NCI-H2227 (cell line): ENCODE measurements at regions not wholly inside any gene's neighbourhood (a gene's known extent, or its start where the extent isn't known, plus 50 kb on each side); places are given as distances from the start of the nearest gene placed in this dataset.

Source experiments
- DNase-seq: peaks from one replicate; lab custom pipeline; 2025; ENCODE audit not compliant: unreplicated experiment; lab: John Stamatoyannopoulos, UW

DNA sequence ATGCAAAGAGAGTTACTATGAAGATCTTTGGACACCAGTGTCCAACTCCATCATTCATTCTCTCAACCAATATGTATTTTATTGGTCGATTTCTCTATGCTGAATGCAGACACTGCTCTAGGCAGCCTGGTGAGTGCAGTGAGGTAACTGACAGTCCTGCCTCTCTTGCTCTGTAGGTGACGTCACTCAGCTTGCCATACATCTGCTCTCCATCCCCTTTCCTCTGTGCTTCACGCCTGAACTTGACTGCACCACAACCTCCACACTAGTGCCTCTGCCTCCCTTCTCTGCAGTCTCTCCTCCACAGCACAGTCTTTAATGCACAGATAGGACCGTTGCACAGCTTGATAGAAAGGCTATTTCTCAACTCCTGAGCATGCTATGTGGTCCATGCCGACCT is 344.9 kb upstream of the NOCT start:
- no peak for DNase-seq

DNA sequence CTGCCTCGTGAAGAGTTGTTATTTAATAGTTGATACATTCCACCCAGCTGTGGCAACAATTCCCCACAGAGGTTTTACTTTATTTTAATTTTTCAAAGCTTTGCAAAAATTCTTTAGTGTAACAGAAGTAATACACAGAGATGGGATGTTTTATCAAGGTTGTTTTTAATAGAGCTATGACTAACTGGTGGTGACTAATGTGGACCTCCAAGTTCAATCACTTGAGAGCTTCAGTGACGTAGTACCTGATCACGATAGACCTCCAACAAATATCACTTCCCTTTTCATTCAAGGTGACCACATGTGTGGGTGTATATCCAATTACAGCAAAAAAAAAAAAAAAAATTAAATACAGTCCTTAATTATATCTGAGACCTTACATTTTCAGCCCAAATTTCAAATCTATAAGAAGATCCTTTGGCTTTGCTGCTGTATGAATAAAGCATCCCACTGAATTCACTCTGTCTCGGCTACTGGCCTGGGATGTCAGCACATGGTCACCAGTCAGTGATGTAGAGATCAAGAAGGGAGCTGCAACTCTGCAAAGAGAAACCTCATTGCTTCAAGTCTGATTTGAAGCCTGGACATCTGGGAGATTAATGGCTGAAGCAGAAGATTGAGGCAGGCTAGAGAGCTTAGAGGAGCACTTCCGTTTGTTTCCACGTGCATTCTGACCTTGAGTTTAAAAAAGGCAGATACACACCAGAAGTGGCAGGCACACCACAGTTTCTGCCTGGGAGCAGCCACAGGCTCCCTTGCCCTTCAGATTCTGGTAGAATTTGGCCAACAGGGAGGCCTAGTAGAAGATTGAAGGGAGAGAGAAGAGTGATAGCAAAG is 345.9 kb upstream of the NOCT start:
- no peak for DNase-seq

DNA sequence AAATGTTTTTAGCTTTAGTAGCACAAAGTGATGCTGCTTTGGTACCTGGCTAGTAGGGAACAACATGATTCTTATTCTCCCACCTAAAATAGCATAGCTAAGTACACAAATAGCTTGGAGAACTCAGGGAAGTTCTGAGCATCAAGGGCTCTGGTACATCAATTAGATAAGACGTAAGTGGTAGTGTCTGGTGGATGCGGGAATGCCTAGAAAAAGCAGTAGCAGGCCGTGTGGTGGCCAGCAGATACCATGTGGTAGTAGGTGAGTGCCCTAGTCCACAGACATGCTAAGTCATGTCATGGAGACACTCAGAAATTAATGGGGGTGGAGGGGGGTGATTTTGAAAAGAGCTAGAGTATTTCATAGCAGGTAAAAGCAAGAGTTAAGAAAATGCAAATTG is 347.3 kb upstream of the NOCT start:
- DNase-seq: no peak

DNA sequence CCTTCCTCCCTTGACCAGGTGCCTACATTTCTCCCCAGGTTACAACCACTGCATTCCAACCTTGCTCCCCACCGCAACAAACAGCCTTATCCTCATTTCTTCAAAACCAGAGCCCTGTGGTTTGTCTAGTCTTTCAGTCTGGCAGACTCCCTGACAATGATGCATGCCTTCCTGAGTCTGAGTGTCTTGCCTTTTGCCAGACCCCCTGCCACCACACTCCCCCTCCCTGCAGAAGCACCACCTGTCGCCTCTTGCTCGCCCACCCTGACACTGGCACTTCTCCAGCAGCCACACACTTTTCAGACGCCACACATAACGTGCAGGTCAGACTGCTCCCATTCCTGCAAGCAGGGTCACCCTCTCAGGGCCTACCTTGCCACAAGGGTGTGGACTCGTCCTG is 349.2 kb upstream of the NOCT start:
- no peak for DNase-seq

DNA sequence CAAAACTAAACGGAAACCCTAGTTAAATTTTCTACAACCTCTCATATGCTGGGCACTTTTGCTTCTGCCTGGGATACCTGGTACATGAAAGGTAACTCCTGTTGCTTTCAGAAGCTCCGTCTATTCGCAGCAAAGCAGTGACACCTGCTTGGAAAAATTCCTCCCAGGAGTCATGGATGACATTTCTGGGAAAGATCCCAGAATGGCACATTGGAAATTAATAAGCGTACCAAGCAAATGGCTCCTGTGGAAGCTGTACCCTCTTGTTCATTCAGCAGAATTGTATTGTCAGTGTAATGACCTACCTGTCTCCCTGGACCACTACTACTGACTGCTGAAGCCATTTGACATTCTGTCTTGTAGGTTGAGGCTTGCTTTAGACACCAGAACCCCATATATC is 349.7 kb upstream of the NOCT start:
- DNase-seq: no peak

DNA sequence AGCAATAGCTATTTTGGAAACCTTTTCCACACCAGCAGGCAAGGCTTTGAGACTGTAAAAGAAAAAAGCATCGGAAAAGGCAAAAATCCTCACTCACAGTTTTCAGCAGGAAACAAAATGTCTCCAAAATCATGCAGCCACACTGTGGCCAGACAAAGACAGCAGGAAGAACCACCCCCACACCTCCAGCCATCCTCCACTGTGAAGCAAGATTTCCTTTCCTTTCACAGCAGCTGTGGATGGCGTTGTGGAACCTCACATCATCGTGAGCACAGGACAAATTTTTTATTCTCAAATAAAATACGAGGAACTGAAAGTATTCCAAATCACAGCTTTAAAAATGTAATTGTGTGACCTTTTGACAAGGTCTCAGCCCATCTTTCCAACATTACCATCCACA is 351.7 kb upstream of the NOCT start:
- DNase-seq: no peak

DNA sequence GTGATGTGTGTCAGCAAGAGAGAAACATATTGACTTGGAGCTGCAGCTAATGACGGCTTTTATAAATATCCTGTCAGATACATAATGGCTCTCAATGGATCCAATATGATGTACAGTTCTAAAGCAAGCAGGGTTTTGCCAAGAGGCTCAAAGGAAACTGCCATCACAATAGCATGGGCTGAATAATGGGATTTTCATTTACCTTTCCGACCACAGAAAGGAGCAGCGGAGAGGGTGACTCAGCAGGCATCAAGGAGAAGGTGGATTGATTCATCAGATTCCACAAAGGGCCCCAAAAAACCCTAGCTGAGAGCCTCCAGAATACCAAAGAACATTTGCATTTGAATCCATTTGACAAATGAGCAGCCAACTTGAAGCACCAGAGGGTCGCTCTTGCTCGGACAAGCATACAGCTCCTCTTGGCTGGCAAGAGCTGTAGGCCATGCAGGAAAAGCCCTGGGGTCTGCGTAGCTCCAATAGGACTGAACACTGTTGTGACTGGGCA is 355.7 kb upstream of the NOCT start:
- DNase-seq: no peak

DNA sequence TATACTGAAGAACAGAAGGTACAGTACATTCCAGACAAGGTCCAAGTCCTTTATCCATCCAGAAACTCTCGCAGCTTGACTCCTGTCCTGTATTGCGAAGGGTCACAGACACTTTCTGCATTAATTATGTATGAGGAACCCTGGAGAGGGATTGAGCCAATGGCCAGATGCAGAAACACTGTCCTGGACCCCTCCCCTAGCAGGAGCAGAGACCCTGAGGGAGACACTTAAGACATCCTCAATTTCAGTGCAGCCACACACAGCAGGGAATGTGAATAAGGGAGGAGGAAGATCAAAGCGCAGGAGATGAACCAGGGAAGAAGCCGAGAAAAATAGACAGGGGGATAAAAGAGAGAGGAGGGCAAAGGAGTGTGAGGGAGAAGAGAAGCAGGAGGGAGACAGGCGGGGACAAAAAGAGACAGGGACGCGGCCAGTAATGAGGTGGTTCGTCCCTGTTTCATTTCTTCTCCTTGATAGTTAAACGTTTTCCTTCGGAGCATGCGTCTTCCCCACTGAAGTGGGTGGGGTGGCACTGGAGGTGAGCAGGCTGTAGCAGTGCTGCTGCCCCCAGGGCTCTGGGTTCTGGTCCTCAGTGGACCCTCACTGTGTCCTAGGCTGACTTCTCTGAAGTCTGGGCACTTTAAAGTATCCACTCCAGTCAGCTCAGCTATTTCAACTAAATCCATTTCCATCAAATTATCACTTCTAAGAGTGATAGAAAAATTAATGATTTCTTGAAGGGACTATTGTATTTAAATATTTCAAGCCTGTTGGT is 356.4 kb upstream of the NOCT start:
- DNase-seq: no peak

DNA sequence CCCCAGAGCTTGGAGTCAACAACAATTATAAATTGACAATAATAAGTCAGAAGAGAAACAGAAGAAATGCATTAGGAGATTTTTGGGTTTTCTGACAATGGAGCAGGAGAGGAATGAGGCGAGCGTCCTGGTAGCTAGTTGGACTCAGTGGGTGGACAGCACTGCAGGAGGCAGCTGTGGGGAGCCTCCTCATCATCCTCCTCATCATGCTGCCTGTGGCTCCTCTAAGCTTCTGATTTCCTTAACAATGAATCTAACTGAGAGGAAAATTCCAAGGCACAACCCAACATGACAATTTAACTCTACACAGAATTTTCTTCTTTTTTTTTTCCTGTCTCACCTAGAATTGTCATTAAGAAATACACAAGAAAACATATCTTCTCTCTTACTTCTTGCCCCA is 357.1 kb upstream of the NOCT start:
- DNase-seq: no peak

DNA sequence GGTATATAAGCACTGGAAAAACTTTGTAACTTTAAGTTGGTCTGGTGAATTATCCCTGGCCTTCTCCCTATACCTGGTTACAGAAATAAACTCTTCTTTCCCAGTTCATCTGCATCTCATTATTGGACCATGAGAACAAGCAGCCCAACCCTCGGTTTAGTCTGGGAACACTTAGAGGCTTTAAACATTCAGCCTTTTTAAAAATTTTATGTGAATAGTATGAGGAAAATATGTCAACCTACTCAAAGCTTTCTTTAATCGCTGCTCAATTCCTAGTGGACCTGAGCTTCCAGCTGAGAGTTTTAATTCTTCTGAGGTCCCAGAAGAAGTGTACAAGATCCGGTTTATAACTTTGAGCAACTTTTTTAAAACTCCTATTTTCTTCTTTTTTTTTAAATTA is 358.6 kb upstream of the NOCT start:
- no peak for DNase-seq

DNA sequence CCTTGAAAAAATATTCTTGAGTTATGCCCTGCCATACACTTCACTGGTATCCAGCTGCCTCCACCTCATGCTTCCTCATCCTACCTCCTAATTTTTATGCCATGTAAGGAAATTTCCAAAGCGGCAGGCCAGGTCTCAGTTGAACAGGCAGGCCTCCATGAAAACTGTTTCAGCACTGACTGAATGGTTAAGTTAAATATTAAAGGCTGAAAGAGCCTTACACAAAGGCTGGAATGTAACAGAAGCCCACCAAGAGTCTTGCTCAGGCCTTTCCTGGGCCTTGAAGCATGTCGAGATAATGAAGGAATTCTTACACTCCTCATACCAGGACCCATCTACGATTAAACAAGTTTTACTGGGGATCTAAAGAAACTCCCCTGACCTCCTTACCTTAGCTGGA is 359.6 kb upstream of the NOCT start:
- DNase-seq: no peak

DNA sequence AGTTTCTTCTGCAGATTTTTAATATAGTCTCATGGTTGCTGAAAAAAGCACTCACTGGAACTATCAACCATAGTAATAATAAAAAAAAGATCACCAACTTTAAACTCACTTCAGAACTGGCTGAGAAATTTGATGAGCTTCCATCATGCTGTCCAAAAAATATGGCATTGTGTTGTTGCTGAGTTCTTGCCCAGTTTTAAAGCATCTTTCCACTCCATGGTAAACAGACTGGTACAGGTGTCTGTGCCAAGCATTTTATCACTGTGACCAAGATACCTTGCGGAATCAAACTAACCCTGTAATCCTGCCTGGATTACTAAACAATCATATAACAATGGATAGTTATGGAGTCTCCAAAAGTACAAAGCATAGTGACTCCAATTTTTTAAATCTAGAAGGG is 360.3 kb upstream of the NOCT start:
- DNase-seq: no peak

DNA sequence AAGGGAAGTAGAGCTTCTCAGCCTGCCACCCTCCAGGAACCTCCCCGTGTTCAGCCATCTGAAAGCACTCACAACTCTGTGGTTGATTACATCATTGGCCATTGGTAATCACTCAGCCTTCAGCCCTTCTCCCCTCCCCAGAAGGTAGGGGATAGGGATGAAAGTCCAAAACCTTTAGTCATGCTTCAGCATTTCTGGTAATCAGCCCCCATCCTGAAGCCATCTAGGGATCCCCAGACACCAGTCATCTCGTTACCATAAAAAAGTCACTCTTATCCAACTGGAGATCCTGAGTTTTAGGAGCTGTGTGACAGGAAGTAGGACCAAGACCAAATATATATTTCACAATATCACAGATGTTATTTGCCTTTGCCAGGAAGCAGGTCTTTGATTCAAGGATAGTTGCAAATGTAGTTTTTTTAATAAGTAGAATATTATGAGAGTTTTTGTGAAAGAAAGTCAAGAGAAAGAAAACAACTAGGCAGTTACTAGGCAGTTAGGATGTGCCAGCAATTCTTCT is 364.6 kb upstream of the NOCT start:
- no peak for DNase-seq

DNA sequence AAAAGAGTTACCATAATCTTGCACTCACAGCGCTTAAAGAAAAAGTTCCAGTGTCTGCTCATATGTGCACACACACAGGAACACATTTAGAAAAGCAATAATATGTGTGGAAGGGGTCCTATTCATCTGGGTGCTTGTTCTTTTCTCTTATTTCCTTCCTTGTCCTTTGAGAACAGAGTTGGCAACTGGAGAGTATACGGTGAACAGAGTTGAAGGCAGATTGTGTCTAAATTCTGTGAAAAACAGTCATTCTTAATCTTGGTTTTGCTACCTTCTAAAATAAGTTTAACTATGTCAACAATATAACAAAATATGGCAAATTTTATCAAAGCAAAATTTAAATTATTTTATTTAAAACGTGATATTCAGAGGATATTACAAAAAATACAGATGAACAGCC is 365.1 kb upstream of the NOCT start:
- DNase-seq: no peak

DNA sequence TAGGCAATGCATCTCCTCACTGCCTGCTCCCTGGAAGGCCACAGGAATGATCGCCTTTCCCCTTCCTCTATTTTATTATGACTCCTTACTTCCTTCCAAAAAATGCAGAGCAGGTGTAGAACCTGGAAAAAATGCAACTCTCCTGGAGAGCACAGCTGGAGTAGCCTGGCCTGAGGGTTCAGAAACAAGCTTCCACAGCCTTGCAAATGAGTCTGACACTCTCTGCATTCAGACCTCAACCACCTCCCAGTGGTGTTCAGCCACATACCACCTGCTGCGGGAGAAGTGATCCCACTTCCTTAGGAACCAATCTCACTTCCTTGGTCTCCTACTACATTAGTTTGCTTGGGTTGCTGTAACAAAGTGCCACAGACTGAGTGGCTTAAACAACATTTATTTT is 368.1 kb upstream of the NOCT start:
- DNase-seq: no peak

DNA sequence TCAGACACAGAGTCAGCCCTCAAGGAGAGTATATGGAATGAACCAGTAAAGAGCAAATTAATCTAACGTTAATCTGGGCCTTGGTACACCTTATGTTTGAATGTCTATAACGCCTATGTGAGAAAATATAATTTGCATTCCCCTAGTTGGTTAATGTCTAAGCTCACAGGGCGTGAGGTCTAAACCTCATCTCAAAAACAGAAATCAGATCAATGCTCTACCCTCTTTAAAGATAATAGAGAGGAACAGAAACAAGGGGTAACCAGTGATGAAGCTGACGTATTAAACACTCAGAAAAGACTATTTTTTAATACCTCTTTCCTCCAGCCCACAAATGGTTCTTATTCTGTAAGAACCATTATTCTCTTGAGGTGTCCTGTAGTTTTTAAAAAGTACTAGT is 369.2 kb upstream of the NOCT start:
- no peak for DNase-seq

DNA sequence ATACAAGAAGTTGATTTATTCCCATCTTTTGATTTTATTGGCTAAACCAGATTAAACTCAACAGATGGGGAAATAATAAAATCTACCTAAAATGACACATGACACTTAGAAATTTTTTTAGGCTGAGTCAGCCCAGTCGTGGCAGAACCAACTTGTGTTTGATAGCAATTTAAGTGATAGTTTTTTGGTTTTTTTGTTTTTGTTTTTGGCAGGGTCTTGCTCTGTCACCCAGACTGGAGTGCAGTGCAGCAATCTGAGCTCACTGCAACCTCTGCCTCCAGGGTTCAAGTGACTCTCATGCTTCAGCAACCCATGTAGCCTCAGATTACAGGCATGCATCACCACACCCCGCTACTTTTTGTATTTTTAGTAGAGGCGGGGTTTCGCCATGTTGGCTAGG is 370.3 kb upstream of the NOCT start:
- DNase-seq: no peak

DNA sequence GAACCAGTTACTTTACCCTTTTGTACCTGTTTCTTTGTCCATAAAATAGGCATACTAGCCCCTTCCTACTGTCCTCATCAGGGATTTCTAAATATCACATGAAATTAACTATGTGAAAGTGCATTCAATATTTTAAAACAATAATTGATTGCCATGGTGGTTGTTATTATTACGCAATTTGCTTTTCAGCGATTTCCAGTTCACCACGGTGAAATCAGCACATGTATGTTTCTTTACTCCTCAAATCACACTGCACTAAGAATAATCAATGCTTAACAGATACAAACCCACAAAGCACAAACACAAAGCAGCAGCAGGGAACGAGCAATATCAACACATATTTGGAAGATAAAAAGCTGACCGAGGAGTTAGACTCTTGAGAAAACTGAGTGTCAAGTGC is 371.3 kb upstream of the NOCT start:
- DNase-seq: no peak

DNA sequence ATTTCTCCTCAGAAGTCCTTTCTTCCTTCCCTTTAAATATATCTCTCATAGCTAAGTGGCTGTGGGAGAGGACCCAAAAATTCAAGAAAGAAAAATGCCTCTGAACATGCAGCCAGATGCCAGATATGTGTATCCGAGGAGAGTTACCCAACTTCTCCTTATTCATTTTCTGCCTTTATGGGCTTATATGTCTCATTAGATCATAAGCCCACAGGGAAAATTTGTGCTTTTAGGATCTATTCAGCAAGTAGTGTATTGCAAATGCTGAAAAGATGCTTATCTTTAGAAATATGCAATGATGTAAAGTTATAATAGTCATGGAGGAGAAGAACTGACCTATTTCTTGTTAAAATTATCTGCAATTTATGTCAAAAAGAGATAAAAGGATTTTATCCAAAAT is 371.8 kb upstream of the NOCT start:
- no peak for DNase-seq

DNA sequence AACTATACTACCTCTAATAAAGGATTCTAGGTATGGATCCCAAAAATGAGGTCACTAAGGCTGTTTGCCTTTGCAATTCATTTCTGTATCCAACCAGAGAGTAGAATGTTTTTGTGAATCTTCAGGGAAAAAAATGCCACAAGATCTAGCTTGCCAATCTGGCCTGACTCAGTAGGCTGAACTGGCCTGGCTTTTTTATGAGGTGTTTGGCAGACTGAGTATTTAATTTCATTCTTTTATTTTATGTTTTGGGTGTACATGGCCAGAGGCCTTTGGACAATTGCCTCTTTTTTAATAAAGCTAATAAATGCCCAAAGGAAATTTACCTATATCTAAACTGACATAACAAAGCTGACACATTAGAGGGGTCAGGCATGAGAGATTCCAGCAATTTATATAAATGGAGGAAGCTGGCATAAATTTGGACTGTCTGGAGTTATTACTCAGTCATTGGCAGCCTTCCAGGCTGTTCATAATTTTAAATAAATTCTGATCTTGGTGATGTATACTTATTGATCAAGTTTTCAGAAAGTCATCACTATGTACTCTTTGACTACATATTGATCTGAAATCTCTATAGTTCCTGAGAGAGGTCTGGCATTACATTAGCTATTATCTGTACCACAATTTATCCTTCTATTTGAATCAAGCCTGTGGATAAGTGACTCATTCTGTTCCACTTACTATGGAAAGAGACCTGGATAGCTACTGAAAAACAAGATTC is 376.4 kb upstream of the NOCT start:
- no peak for DNase-seq

DNA sequence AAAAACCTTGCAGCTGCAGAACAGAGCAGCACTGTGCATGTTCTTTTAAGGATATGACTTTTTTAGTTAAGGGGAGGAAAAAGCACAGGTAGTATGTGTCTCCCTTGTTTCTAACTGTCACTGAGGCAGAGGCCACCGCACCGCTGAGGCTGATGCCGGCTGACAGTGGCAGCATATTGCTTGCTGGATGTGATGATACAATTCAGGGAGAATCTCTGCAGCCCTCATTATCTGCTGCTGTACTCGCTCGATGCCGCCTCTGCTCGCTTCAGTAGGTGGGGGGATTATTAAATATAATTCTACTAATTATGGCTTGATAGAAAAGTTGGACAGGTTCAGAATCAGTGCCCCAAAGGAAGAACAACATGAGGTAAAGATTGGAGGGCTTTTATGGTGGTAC is 378.8 kb upstream of the NOCT start:
- DNase-seq: peak; percentile 75

DNA sequence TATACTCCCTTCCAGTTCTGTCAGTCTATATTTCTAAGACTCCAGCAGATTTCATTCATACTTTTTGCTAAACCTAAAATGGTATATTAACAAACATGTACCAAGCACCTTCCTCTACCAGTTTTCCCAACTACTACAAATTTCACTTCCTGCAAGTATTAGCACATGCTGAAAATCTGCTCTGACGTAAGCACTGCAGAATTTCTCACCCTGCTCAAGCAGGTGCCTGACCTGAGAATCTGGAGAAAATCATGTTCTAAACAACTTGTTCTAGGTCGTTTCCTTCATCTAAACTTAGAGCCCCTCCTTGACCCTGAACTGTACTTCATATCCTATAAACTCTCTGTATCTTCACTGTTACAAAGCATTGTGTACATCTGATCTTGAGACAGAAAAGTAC is 380.7 kb upstream of the NOCT start:
- no peak for DNase-seq
